ENCODE measurements at regions not wholly inside any gene's neighbourhood (a gene's known extent, or its start where the extent isn't known, plus 50 kb on each side); places are given as distances from the start of the nearest gene placed in this dataset.

DNA sequence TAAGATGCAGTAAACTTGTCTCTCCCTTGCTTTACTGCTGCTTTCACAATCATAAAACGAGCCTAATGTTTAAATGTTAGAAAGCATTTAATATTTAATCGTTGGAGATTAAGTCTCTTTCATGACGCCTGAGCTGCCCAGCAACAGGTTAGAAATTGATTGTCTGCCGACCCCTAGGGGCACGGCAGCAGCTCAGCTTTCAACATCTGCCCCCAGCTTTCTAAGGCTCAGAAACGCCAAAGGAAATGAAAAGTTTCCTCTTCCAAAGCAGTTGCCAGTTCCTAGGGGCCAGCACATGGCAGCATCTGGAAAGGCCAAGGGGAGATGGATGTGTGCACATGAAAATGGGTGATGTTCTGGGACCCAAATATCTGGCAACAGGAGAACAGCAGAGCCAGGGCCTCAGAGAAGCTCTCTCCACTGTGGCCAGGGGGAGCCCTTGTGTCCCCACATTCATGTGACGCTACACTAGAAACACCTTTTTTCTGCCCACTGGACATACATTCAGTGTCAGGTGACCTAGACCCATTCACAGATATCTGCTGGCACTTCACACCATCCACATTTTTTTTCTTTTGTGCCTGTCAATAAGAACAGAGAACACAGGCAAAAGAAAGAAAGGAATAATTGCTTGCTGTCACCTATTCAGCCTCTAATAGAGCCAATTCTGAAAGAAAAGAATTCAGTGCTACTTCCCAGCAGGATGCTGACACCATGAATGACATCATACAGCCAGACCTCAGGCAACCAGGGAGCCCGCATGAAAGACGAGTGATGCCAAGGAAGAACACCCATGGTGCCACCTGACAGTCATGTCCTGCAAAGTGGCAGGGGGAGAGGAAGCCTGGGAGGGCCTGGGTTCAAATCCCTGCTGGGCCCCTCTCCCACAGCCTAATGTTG is 205.0 kb upstream of the TAS2R1 start:
- no peak for TF ChIP-seq OSR1 (CRISPR knock-in tag; IDR thresholded peaks at IDR 0.05)
- no peak for TF ChIP-seq CSDC2 (CRISPR knock-in tag; IDR thresholded peaks at IDR 0.05)
- ATAC-seq: no peak

DNA sequence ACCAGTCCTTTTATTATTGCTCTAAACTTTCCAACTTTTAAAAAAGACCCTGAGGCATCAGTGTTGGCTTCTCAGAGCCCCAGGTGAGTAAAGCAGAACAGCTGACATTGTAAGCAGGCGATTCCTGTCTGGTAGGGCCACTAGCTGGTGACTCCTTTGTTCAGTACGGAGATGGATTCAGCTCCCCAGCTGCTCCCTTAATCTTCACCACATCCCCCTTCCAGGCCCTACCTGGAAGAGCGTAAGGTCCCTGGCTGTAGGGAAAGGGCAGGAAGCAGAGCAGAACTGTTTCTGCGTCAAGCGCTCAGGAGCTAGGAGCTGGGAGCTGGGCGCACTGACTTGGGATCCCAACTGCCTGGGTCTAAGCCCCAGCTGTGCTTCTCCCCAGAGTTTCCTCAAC is 203.7 kb upstream of the TAS2R1 start:
- TF ChIP-seq, protein P1, sequence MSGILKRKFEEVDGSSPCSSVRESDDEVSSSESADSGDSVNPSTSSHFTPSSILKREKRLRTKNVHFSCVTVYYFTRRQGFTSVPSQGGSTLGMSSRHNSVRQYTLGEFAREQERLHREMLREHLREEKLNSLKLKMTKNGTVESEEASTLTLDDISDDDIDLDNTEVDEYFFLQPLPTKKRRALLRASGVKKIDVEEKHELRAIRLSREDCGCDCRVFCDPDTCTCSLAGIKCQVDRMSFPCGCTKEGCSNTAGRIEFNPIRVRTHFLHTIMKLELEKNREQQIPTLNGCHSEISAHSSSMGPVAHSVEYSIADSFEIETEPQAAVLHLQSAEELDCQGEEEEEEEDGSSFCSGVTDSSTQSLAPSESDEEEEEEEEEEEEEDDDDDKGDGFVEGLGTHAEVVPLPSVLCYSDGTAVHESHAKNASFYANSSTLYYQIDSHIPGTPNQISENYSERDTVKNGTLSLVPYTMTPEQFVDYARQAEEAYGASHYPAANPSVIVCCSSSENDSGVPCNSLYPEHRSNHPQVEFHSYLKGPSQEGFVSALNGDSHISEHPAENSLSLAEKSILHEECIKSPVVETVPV (CRISPR knock-in tag; IDR thresholded peaks at IDR 0.05): no peak
- no peak for TF ChIP-seq ZFP3 (CRISPR knock-in tag; IDR thresholded peaks at IDR 0.05)
- TF ChIP-seq ZNF70 (CRISPR knock-in tag; IDR thresholded peaks at IDR 0.05): no peak
- no peak for TF ChIP-seq RARB (CRISPR knock-in tag; IDR thresholded peaks at IDR 0.05)
- TF ChIP-seq PPARA (CRISPR knock-in tag; IDR thresholded peaks at IDR 0.05; ENCODE audit: borderline replicate concordance): no peak
- TF ChIP-seq OSR1 (CRISPR knock-in tag; IDR thresholded peaks at IDR 0.05): no peak
- no peak for TF ChIP-seq ZFP30 (CRISPR knock-in tag; IDR thresholded peaks at IDR 0.05)
- TF ChIP-seq ZC3H10 (CRISPR knock-in tag; IDR thresholded peaks at IDR 0.05): no peak
- no peak for TF ChIP-seq SNAI2 (CRISPR knock-in tag; IDR thresholded peaks at IDR 0.05)
- no peak for TF ChIP-seq BACH2 (CRISPR knock-in tag; IDR thresholded peaks at IDR 0.05; ENCODE audit: borderline replicate concordance)
- no peak for TF ChIP-seq ZNF565 (CRISPR knock-in tag; conservative IDR thresholded peaks at IDR 0.05; ENCODE audit: low read depth)
- no peak for TF ChIP-seq TOX (CRISPR knock-in tag; IDR thresholded peaks at IDR 0.05; ENCODE audit: borderline replicate concordance)
- no peak for TF ChIP-seq TCF4 (CRISPR knock-in tag; IDR thresholded peaks at IDR 0.05; ENCODE audit: borderline replicate concordance)
- TF ChIP-seq CSDC2 (CRISPR knock-in tag; IDR thresholded peaks at IDR 0.05): no peak
- no peak for TF ChIP-seq GLIS3 (CRISPR knock-in tag; IDR thresholded peaks at IDR 0.05)
- TF ChIP-seq, protein P2, sequence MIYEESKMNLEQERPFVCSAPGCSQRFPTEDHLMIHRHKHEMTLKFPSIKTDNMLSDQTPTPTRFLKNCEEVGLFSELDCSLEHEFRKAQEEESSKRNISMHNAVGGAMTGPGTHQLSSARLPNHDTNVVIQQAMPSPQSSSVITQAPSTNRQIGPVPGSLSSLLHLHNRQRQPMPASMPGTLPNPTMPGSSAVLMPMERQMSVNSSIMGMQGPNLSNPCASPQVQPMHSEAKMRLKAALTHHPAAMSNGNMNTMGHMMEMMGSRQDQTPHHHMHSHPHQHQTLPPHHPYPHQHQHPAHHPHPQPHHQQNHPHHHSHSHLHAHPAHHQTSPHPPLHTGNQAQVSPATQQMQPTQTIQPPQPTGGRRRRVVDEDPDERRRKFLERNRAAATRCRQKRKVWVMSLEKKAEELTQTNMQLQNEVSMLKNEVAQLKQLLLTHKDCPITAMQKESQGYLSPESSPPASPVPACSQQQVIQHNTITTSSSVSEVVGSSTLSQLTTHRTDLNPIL (CRISPR knock-in tag; IDR thresholded peaks at IDR 0.05; ENCODE audit: low read depth): no peak
- TF ChIP-seq, protein P3, sequence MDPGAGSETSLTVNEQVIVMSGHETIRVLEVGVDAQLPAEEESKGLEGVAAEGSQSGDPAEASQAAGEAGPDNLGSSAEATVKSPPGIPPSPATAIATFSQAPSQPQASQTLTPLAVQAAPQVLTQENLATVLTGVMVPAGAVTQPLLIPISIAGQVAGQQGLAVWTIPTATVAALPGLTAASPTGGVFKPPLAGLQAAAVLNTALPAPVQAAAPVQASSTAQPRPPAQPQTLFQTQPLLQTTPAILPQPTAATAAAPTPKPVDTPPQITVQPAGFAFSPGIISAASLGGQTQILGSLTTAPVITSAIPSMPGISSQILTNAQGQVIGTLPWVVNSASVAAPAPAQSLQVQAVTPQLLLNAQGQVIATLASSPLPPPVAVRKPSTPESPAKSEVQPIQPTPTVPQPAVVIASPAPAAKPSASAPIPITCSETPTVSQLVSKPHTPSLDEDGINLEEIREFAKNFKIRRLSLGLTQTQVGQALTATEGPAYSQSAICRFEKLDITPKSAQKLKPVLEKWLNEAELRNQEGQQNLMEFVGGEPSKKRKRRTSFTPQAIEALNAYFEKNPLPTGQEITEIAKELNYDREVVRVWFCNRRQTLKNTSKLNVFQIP (CRISPR knock-in tag; IDR thresholded peaks at IDR 0.05; ENCODE audit: borderline replicate concordance, low read depth): no peak
- no peak for TF ChIP-seq ARNTL (CRISPR knock-in tag; IDR thresholded peaks at IDR 0.05; ENCODE audit: borderline replicate concordance, low read depth)
- TF ChIP-seq ESRRG (CRISPR knock-in tag; IDR thresholded peaks at IDR 0.05): no peak
- ATAC-seq: no peak

DNA sequence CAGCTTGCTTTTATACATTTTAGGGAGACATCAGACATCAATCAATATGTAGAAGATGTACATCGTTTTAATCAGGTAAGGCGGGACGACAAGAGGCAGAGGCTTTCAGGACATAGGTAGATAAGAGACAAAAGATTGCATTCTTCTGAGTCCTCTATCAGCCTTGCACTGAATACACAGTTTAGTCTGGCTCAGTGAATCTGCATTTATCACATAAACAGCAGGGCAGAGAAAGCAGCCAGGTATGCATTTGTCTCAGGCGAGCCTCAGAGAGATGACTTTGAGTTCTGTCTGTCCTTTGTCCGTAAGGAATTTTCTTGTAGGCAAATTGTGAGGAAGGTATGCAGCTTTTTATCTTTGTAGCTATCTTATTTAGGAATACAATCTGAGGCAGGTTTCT is 202.8 kb upstream of the TAS2R1 start:
- ATAC-seq: no peak
- TF ChIP-seq ZFP3 (CRISPR knock-in tag; IDR thresholded peaks at IDR 0.05) (no peak), TOX (CRISPR knock-in tag; IDR thresholded peaks at IDR 0.05; ENCODE audit: borderline replicate concordance) (no peak), ZNF565 (CRISPR knock-in tag; conservative IDR thresholded peaks at IDR 0.05; ENCODE audit: low read depth) (no peak), OSR1 (CRISPR knock-in tag; IDR thresholded peaks at IDR 0.05) (no peak), ESRRG (CRISPR knock-in tag; IDR thresholded peaks at IDR 0.05) (no peak), GLIS3 (CRISPR knock-in tag; IDR thresholded peaks at IDR 0.05) (no peak), CSDC2 (CRISPR knock-in tag; IDR thresholded peaks at IDR 0.05) (no peak), SNAI2 (CRISPR knock-in tag; IDR thresholded peaks at IDR 0.05) (no peak), ISL1 (CRISPR knock-in tag; IDR thresholded peaks at IDR 0.05) (no peak), BACH2 (CRISPR knock-in tag; IDR thresholded peaks at IDR 0.05; ENCODE audit: borderline replicate concordance) (no peak), ZNF70 (CRISPR knock-in tag; IDR thresholded peaks at IDR 0.05) (no peak), ARNTL (CRISPR knock-in tag; IDR thresholded peaks at IDR 0.05; ENCODE audit: borderline replicate concordance, low read depth) (no peak), TCF4 (CRISPR knock-in tag; IDR thresholded peaks at IDR 0.05; ENCODE audit: borderline replicate concordance) (no peak), PPARA (CRISPR knock-in tag; IDR thresholded peaks at IDR 0.05; ENCODE audit: borderline replicate concordance) (no peak), RARB (CRISPR knock-in tag; IDR thresholded peaks at IDR 0.05) (no peak)
- TF ChIP-seq, protein P1 (CRISPR knock-in tag; IDR thresholded peaks at IDR 0.05): no peak
- TF ChIP-seq, protein P3 (CRISPR knock-in tag; IDR thresholded peaks at IDR 0.05; ENCODE audit: borderline replicate concordance, low read depth): no peak
- TF ChIP-seq, protein P2 (CRISPR knock-in tag; IDR thresholded peaks at IDR 0.05; ENCODE audit: low read depth): no peak
- TF ChIP-seq, protein P4, sequence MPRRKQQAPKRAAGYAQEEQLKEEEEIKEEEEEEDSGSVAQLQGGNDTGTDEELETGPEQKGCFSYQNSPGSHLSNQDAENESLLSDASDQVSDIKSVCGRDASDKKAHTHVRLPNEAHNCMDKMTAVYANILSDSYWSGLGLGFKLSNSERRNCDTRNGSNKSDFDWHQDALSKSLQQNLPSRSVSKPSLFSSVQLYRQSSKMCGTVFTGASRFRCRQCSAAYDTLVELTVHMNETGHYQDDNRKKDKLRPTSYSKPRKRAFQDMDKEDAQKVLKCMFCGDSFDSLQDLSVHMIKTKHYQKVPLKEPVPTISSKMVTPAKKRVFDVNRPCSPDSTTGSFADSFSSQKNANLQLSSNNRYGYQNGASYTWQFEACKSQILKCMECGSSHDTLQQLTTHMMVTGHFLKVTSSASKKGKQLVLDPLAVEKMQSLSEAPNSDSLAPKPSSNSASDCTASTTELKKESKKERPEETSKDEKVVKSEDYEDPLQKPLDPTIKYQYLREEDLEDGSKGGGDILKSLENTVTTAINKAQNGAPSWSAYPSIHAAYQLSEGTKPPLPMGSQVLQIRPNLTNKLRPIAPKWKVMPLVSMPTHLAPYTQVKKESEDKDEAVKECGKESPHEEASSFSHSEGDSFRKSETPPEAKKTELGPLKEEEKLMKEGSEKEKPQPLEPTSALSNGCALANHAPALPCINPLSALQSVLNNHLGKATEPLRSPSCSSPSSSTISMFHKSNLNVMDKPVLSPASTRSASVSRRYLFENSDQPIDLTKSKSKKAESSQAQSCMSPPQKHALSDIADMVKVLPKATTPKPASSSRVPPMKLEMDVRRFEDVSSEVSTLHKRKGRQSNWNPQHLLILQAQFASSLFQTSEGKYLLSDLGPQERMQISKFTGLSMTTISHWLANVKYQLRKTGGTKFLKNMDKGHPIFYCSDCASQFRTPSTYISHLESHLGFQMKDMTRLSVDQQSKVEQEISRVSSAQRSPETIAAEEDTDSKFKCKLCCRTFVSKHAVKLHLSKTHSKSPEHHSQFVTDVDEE (CRISPR knock-in tag; IDR thresholded peaks at IDR 0.05): no peak

Data from SK-N-SH treated with all-trans-retinoic acid at 6 μM for 48 hours (cell line).